ENCODE measurements at regions not wholly inside any gene's neighbourhood (a gene's known extent, or its start where the extent isn't known, plus 50 kb on each side); places are given as distances from the start of the nearest gene placed in this dataset.

DNA sequence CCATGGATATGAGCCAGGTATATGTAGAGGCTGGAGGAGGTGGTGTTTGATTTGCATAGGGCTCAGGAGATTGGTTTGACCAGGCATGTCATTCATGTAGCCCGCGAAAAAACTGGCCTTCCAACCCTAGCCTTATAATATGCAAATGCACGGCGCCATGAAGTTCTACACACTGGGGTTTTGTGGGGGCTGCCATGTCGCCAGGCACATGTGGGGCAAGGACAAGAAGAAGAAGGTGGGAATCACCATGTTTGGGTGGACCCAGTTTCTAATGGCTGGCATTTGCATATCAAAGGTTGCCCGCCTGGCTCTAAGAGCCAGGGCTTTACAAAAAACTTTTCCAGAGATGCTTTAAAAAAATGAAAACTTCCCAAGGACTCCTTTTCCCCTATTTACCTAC lies 1251.0 kb downstream of the PCDH18 start:
- DNase-seq, result no peak
- H3K27ac Mint-ChIP-seq, result no peak overlapping the region
- TF ChIP-seq, protein P1, sequence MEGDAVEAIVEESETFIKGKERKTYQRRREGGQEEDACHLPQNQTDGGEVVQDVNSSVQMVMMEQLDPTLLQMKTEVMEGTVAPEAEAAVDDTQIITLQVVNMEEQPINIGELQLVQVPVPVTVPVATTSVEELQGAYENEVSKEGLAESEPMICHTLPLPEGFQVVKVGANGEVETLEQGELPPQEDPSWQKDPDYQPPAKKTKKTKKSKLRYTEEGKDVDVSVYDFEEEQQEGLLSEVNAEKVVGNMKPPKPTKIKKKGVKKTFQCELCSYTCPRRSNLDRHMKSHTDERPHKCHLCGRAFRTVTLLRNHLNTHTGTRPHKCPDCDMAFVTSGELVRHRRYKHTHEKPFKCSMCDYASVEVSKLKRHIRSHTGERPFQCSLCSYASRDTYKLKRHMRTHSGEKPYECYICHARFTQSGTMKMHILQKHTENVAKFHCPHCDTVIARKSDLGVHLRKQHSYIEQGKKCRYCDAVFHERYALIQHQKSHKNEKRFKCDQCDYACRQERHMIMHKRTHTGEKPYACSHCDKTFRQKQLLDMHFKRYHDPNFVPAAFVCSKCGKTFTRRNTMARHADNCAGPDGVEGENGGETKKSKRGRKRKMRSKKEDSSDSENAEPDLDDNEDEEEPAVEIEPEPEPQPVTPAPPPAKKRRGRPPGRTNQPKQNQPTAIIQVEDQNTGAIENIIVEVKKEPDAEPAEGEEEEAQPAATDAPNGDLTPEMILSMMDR (IDR thresholded peaks at IDR 0.05), result no peak
- no peaks in the 10 kb centered on the region for H3K4me1 Mint-ChIP-seq
- no peaks in the 10 kb centered on the region for H3K36me3 Mint-ChIP-seq (ENCODE audit: low read depth)
- no peak overlapping the region for H3K4me3 Mint-ChIP-seq
- no peaks in the 10 kb centered on the region for H3K27me3 Mint-ChIP-seq (ENCODE audit: low read depth, poor library complexity)
- H3K9me3 Mint-ChIP-seq, result no peaks in the 10 kb centered on the region

DNA sequence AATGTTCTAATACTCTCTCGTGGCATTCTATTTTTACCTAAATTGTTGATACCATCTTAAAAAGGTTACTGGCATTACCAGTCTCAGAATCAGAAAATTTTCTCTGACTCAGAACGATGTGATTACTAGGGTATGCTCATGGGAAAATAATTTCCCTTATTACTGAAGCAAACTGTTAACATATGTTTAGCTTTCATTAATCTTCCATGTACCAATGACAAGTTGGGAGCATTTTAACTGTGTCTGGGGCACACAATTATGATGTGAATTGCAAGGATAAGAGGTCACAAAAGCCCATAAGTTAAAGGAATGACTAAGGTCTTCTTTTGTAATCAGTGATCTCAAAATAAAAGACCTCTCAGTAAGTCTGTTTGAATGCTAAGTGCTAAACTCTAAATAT lies 1254.6 kb downstream of the PCDH18 start:
- no peaks in the 10 kb centered on the region for H3K27me3 Mint-ChIP-seq (ENCODE audit: low read depth, poor library complexity)
- H3K9me3 Mint-ChIP-seq, result no peaks in the 10 kb centered on the region
- no peak overlapping the region for H3K27ac Mint-ChIP-seq
- no peak overlapping the region for H3K4me3 Mint-ChIP-seq
- no peaks in the 10 kb centered on the region for H3K36me3 Mint-ChIP-seq (ENCODE audit: low read depth)
- DNase-seq, result no peak
- no peaks in the 10 kb centered on the region for H3K4me1 Mint-ChIP-seq
- TF ChIP-seq, protein P1 (IDR thresholded peaks at IDR 0.05), result no peak

DNA sequence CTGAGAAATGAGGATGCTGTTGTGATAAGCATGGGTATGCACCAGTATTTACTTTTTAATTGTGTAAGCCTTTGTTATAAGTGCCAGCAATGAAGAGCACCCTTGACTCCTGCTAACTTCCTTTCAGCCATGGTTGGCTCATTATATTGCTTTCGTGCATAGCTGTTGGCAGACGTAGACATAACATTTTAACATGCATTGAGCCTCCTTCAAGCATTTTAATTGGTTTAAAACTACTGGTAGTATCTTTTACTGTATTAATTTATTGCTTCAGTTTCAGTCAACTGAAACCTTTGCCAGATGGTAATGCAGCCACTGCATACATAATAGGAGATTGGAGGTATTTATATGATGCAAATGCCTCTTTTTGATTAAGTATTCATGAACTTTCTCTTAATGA lies 1285.4 kb downstream of the PCDH18 start:
- TF ChIP-seq, protein P1 (IDR thresholded peaks at IDR 0.05), result no peak
- Mint-ChIP-seq H3K4me3 (no peak overlapping the region), H3K36me3 (ENCODE audit: low read depth) (no peaks in the 10 kb centered on the region), H3K9me3 (no peaks in the 10 kb centered on the region), H3K4me1 (no peaks in the 10 kb centered on the region), H3K27ac (no peak overlapping the region), H3K27me3 (ENCODE audit: low read depth, poor library complexity) (no peaks in the 10 kb centered on the region)
- no peak for DNase-seq

DNA sequence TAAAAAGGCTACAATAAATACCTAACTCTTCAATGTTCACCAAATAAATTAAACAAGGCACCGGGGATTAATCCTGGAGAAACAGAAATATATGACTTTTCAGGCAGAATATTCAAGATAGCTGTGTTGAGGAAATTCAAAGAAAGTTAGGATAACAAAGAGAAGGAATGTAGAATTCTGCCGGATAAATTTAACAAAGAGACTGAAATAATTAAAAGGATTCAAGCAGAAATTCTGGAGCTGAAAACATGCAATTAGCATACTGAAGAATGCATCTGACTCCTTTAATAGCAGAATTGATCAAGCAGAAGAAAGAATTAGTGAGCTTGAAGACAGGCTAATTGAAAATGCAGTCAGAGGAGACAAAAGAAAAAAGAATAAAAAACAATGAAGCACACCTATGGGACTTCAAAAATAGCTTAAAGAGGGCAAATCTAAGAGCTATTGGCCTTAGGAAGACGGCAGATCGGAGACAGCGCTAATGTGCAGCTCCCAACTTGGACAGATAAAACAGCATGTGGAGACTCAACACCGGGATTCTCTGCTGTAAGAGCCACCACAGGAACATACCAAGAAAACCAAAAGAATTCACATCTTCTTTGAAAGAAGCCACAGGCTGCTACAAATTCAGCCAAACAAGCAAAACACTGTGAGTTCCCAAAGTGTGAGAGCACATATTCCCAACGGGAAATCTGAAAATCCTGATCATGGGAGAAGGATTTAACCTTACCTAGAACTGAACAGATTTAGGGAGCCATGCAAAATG lies 1290.9 kb downstream of the PCDH18 start:
- TF ChIP-seq, protein P1 (IDR thresholded peaks at IDR 0.05), result no peak
- no peak for DNase-seq
- H3K9me3 Mint-ChIP-seq, result peaks cover 17% of the 10 kb centered on the region
- no peaks in the 10 kb centered on the region for H3K4me1 Mint-ChIP-seq
- no peak overlapping the region for H3K27ac Mint-ChIP-seq
- H3K4me3 Mint-ChIP-seq, result no peak overlapping the region
- H3K27me3 Mint-ChIP-seq (ENCODE audit: low read depth, poor library complexity), result no peaks in the 10 kb centered on the region
- H3K36me3 Mint-ChIP-seq (ENCODE audit: low read depth), result no peaks in the 10 kb centered on the region

DNA sequence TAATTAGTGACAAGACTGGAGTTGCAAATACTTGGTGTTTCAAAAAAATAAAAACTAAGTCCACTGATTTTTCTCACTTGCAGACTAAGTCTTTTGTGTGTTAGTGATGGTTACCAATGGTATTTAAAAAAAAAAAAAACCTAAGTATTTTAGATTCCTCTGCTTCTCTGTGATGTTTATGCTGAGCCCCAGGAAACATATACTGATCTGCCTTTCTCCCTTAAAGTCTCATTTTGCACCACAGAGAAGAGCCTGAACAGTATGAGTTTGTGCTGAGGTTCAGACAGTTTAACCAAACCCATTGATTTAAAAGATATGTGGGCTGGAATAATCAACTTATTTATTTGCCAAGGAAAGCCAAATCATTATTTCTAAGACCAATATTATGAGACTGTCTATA lies 1305.0 kb downstream of the PCDH18 start:
- H3K4me1 Mint-ChIP-seq, result no peaks in the 10 kb centered on the region
- TF ChIP-seq, protein P1 (IDR thresholded peaks at IDR 0.05), result no peak
- H3K36me3 Mint-ChIP-seq (ENCODE audit: low read depth), result no peaks in the 10 kb centered on the region
- no peak for DNase-seq
- H3K4me3 Mint-ChIP-seq, result no peak overlapping the region
- no peaks in the 10 kb centered on the region for H3K27me3 Mint-ChIP-seq (ENCODE audit: low read depth, poor library complexity)
- no peak overlapping the region for H3K27ac Mint-ChIP-seq
- H3K9me3 Mint-ChIP-seq, result no peaks in the 10 kb centered on the region

DNA sequence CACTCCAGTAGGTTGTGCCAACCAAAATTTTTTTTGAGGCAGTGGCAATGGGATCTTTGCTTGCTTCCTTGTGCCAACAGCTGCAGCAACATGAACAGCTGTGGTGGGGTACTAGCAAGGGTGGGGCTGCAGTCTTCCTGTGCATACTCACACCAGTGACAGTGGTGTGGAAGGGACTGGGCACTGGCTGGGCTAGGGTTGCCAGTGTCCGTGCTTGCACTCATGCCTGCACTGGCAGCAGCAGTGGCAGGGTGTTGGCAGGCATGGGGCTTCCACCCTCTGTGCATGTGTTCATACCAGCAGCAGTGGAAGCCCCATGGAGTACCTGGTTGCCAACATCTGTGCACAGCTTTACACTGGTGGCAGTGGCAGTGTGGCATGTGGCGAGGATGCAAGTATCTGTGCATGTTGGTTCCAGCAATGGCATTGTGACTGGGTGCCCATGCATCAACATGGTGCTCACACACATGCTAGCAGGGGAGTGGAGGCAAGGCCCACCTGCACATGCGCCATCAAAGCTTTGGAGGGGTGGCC lies 1312.6 kb downstream of the PCDH18 start:
- TF ChIP-seq, protein P1 (IDR thresholded peaks at IDR 0.05), result no peak
- Mint-ChIP-seq H3K27me3 (ENCODE audit: low read depth, poor library complexity) (no peaks in the 10 kb centered on the region), H3K36me3 (ENCODE audit: low read depth) (no peaks in the 10 kb centered on the region), H3K4me1 (no peaks in the 10 kb centered on the region), H3K27ac (no peak overlapping the region), H3K9me3 (no peaks in the 10 kb centered on the region), H3K4me3 (no peak overlapping the region)
- no peak for DNase-seq

All from nephron progenitor cell (in vitro differentiated cells).